Loucy (cell line): ENCODE measurements at regions not wholly inside any gene's neighbourhood (a gene's known extent, or its start where the extent isn't known, plus 50 kb on each side); places are given as distances from the start of the nearest gene placed in this dataset.

Experiments
- H2AFZ ChIP-seq: fragments of 200-600 bp; sonication (generic); 2 replicates; pipeline ENCODE4 v1.6.0; 2016; ENCODE audit warnings: antibody characterized with exemption, mild to moderate bottlenecking, low read length, moderate library complexity
- H3F3A ChIP-seq: fragments of 200-600 bp; 2 replicates; pipeline ENCODE4 v1.6.0; 2016; ENCODE audit warnings: antibody characterized with exemption, low read depth, mild to moderate bottlenecking
- H3K27me3 ChIP-seq: fragments of 200-600 bp; sonication (generic); 2 replicates; pipeline ENCODE4 v1.6.1; 2014; ENCODE audit warnings: low read length, mild to moderate bottlenecking; ENCODE audit not compliant: insufficient read depth, poor library complexity, severe bottlenecking
- H3K36me3 ChIP-seq: fragments of 200-600 bp; sonication (generic); 2 replicates; pipeline ENCODE4 v1.6.1; 2016; ENCODE audit warnings: low read length; ENCODE audit not compliant: insufficient read depth
- H3K4me1 ChIP-seq: fragments of 200-600 bp; sonication (generic); 2 replicates; pipeline ENCODE4 v1.5.1; 2014; ENCODE audit warnings: low read length, mild to moderate bottlenecking; ENCODE audit not compliant: insufficient read depth, poor library complexity, severe bottlenecking
- H3K4me2 ChIP-seq: fragments of 200-600 bp; sonication (generic); 2 replicates; pipeline ENCODE4 v1.6.0; 2014; ENCODE audit warnings: antibody characterized with exemption, low read length, low read depth, mild to moderate bottlenecking; ENCODE audit not compliant: poor library complexity, severe bottlenecking
- H3K4me3 ChIP-seq: fragments of 200-600 bp; sonication (generic); 2 replicates; pipeline ENCODE4 v1.5.1; 2014; ENCODE audit warnings: low read length, mild to moderate bottlenecking, mixed read lengths; ENCODE audit not compliant: poor library complexity, severe bottlenecking
- H3K79me2 ChIP-seq: fragments of 200-600 bp; sonication (generic); 2 replicates; pipeline ENCODE4 v1.6.1; 2014; ENCODE audit warnings: low read length; ENCODE audit not compliant: insufficient read depth
- H3K9ac ChIP-seq: fragments of 200-600 bp; sonication (generic); 2 replicates; pipeline ENCODE4 v1.6.0; 2014; ENCODE audit warnings: mild to moderate bottlenecking, low read depth, low read length, moderate library complexity; ENCODE audit not compliant: poor library complexity, severe bottlenecking
- H3K9me2 ChIP-seq: fragments of 200-600 bp; sonication (generic); replicated peaks from 2 replicates; pipeline ENCODE4 v1.6.1; 2016; ENCODE audit warnings: low read depth, low read length, mixed read lengths
- H3K9me3 ChIP-seq: fragments of 200-600 bp; sonication (generic); 2 replicates; pipeline ENCODE4 v1.6.1; 2014; ENCODE audit warnings: mild to moderate bottlenecking, antibody characterized with exemption, low read length, low read depth; ENCODE audit not compliant: insufficient read depth
- H4K20me1 ChIP-seq: fragments of 200-600 bp; sonication (generic); 2 replicates; pipeline ENCODE4 v1.6.0; 2014; ENCODE audit warnings: antibody characterized with exemption, low read length, mild to moderate bottlenecking; ENCODE audit not compliant: insufficient read depth, poor library complexity, severe bottlenecking
- CTCF ChIP-seq: fragments of 200-600 bp; sonication (generic); conservative IDR thresholded peaks from 2 replicates; pipeline ENCODE4 v1.5.1; 2014; ENCODE audit warnings: mild to moderate bottlenecking, antibody characterized with exemption, low read length
- EZH2phosphoT487 ChIP-seq: fragments of 200-600 bp; IDR thresholded peaks from 2 replicates; pipeline ENCODE4 v1.6.1; 2018; ENCODE audit warnings: antibody characterized with exemption, mild to moderate bottlenecking, moderate library complexity, borderline replicate concordance

- Histone ChIP-seq H3K9me3 (no peaks in the 10 kb centered on the region), H4K20me1 (no peaks in the 10 kb centered on the region), H3K27me3 (no peaks in the 10 kb centered on the region), H3K9ac (no peak overlapping the region), H3F3A (no peaks in the 10 kb centered on the region), H3K79me2 (no peaks in the 10 kb centered on the region), H2AFZ (no peak overlapping the region), H3K36me3 (no peaks in the 10 kb centered on the region), H3K4me2 (no peak overlapping the region), H3K4me1 (no peaks in the 10 kb centered on the region), H3K9me2 (no peaks in the 10 kb centered on the region), H3K4me3 (no peak overlapping the region)
- TF ChIP-seq CTCF (no peak), EZH2phosphoT487 (no peak)
Observed at GRCh38 chr17:65279456-65279855, 142.3 kb downstream of the RGS9 start.

- no peaks in the 10 kb centered on the region for H3K79me2 ChIP-seq
- no peaks in the 10 kb centered on the region for H3K4me1 ChIP-seq
- H3K9me3 ChIP-seq: no peaks in the 10 kb centered on the region
- H3K4me2 ChIP-seq: no peak overlapping the region
- TF ChIP-seq CTCF (no peak), EZH2phosphoT487 (no peak)
- H3K27me3 ChIP-seq: no peaks in the 10 kb centered on the region
- H4K20me1 ChIP-seq: no peaks in the 10 kb centered on the region
- H3K9me2 ChIP-seq: no peaks in the 10 kb centered on the region
- no peak overlapping the region for H3K9ac ChIP-seq
- no peak overlapping the region for H3K4me3 ChIP-seq
- no peaks in the 10 kb centered on the region for H3F3A ChIP-seq
- H2AFZ ChIP-seq: no peak overlapping the region
- no peaks in the 10 kb centered on the region for H3K36me3 ChIP-seq
Observed at GRCh38 chr17:65278820-65279184, 141.6 kb downstream of the RGS9 start.

- Histone ChIP-seq H3K9ac (no peak overlapping the region), H3K27me3 (no peaks in the 10 kb centered on the region), H3K4me3 (no peak overlapping the region), H3K4me1 (no peaks in the 10 kb centered on the region), H3K36me3 (no peaks in the 10 kb centered on the region), H3K4me2 (peak overlapping the region; percentile 43), H3F3A (no peaks in the 10 kb centered on the region), H3K79me2 (no peaks in the 10 kb centered on the region), H2AFZ (no peak overlapping the region), H4K20me1 (no peaks in the 10 kb centered on the region), H3K9me2 (no peaks in the 10 kb centered on the region), H3K9me3 (no peaks in the 10 kb centered on the region)
- TF ChIP-seq EZH2phosphoT487 (no peak), CTCF (peak; percentile 60)
Observed at GRCh38 chr17:65278050-65278819, 141.1 kb downstream of the RGS9 start.
